ENCODE measurements at regions not wholly inside any gene's neighbourhood (a gene's known extent, or its start where the extent isn't known, plus 50 kb on each side); places are given as distances from the start of the nearest gene placed in this dataset.
"Not testable (repeated sequence)": the region's sequence is repeated elsewhere in the genome, so short reads cannot be mapped to it uniquely, and the experiment has no call there.

DNA sequence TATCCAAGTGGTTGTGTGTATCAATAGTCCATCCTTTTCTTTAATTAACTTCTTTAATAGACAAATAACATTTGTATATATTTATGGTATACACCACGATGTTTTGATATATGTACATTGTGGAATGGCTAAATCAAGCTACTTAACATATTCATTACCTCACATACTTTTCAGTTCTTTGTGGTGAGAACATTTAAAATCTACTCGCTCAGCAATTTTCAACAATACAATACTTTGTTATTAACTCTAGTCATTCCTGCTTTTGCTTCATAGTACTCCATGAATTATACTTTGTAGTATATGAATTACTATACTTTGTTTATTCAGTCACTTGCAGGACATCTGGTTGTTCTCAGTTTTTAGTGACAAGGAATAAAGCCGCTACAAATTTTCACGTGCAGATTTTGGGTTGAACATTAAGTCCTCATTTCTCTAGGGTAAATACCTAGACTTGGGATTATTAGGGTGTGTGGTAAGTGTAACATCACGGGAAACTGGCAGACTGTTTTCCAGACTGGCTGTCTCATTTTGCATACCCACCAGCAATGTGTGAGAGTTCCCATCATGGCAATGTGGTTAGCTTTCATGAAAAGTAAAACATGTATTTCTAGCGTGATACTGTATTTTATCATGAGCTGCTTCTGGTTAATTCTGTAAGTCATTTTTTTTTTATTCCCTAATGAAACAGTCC, 354.4 kb upstream of the WWC1 start:
- Histone ChIP-seq H3K27ac (no peak overlapping the region), H3K4me3 (no peak overlapping the region)
- no peak for DNase-seq (ENCODE audit: low spot score)
- TF ChIP-seq, protein P1, sequence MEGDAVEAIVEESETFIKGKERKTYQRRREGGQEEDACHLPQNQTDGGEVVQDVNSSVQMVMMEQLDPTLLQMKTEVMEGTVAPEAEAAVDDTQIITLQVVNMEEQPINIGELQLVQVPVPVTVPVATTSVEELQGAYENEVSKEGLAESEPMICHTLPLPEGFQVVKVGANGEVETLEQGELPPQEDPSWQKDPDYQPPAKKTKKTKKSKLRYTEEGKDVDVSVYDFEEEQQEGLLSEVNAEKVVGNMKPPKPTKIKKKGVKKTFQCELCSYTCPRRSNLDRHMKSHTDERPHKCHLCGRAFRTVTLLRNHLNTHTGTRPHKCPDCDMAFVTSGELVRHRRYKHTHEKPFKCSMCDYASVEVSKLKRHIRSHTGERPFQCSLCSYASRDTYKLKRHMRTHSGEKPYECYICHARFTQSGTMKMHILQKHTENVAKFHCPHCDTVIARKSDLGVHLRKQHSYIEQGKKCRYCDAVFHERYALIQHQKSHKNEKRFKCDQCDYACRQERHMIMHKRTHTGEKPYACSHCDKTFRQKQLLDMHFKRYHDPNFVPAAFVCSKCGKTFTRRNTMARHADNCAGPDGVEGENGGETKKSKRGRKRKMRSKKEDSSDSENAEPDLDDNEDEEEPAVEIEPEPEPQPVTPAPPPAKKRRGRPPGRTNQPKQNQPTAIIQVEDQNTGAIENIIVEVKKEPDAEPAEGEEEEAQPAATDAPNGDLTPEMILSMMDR (IDR thresholded peaks at IDR 0.05), result no peak

DNA sequence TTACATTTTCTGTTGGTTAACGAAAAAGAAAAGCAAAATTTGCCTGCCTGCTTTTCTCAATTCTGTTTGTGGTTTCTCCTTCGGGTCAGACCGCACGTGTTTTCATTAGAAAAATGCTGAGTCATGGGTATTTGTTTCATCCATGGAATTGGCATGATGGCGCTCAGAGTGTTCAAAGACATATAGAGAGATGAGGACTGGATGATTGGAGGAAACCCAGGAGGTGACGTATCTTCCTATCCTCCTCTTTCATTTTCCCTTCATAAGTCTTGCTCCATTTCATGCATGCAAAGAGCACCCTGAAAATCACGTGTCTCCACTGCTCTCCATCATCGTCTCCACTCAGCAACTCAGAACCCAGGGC, 353.8 kb upstream of the WWC1 start:
- TF ChIP-seq, protein P1 (IDR thresholded peaks at IDR 0.05), result no peak
- H3K4me3 ChIP-seq, result no peak overlapping the region
- no peak overlapping the region for H3K27ac ChIP-seq
- DNase-seq (ENCODE audit: low spot score), result no peak

DNA sequence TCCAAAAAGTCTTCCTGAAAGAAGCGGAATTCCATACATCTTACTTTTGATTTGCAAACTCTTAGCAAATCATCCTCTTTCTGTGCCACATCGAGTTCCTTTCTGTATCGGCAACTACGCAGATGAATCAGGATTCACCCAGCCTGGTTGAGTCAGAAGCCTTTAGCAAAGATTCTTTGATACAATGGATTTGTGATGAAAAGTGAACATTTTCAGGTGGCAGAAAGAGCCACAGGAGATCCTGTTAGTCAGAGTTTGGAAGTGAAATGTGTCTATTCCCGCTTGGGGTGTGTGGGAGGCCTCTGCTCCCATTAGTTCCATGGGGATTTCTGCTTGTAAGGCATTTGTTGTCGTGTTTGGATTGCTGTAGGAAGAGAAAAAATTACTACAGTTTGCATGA, 351.8 kb upstream of the WWC1 start:
- TF ChIP-seq, protein P1 (IDR thresholded peaks at IDR 0.05), result no peak
- H3K27ac ChIP-seq, result no peak overlapping the region
- no peak for DNase-seq (ENCODE audit: low spot score)
- no peak overlapping the region for H3K4me3 ChIP-seq

DNA sequence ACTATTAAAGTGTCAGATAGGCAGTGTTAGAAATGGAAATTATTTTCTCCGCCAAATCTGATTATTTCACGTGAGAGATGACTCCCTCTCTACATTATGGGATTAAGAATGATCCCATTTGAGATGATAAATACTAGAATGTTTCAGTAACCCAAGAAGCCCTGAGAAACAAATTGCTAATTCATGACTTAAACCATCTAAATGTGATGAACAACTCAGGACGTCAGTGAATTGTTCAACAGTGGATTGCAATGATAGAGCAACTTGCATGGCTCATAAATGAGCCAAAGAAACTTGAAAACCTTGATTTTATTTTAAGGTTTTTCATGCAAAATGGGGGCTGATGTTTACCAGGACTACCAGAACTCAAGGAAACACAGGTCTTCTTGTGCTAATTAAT, 350.5 kb upstream of the WWC1 start:
- Histone ChIP-seq H3K27ac (no peak overlapping the region), H3K4me3 (no peak overlapping the region)
- TF ChIP-seq, protein P1 (IDR thresholded peaks at IDR 0.05), result no peak
- no peak for DNase-seq (ENCODE audit: low spot score)

DNA sequence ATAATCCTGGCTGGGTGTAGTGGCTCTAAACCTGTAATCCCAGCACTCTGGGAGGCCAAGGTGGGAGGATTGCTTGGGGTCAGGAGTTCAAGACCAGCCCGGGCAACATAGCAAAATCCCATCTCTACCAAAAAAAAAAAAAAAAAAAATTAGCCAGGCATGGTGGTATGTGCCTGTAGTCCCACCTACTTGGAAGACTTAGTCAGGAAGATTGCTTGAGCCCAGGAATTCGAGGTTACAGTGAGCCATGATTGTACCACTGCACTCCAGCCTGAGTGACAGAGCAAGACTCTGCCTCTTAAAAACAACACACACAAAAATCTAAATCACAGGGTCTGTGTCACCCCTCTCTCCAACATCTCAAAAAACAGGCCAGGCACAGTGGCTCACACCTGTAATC, 349.9 kb upstream of the WWC1 start:
- not testable (repeated sequence) for H3K4me3 ChIP-seq, H3K27ac ChIP-seq

DNA sequence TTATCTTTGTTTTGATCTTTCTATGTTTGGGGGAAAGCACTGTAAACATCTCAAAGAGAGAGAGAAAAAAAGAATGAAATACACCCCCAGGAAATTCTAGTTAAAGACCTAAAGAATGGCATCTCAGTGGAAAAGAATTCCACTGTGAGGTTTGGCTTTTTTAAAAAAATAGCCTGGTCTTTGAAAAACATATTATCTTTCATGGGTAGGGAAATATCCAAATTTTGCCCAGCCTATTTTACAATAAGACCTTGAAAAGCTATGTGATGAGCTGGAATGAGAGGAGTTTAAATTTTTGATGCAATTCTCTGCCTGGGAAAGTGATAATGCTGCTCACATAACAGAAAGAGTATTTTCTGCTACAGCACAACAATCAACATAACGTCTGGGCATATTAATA, 348.1 kb upstream of the WWC1 start:
- Histone ChIP-seq H3K4me3 (no peak overlapping the region), H3K27ac (no peak overlapping the region)
- DNase-seq (ENCODE audit: low spot score), result no peak
- TF ChIP-seq, protein P1 (IDR thresholded peaks at IDR 0.05), result no peak

More for the DNA sequence above, 349.9 kb upstream of the WWC1 start:
- not testable (repeated sequence) for DNase-seq (ENCODE audit: low spot score)

- Histone ChIP-seq H3K4me3 (no peak overlapping the region), H3K27ac (no peak overlapping the region)
- no peak for DNase-seq (ENCODE audit: low spot score)
- TF ChIP-seq, protein P1 (IDR thresholded peaks at IDR 0.05), result no peak
These were observed 347.2 kb upstream of the WWC1 start for GRCh38 chr5:167944121-167944852.
